Mammary epithelial cell (primary cell): ENCODE measurements at regions not wholly inside any gene's neighbourhood (a gene's known extent, or its start where the extent isn't known, plus 50 kb on each side); places are given as distances from the start of the nearest gene placed in this dataset.

Experiments used
- EZH2 ChIP-seq: IDR thresholded peaks from 2 replicates; pipeline ENCODE4 v1.6.1; 2012; ENCODE audit warnings: low read length, inconsistent platforms, borderline replicate concordance
- TF ChIP-seq, protein P1 (sequence below), 2 donors: IDR thresholded peaks in 1 of 2; conservative IDR thresholded peaks in 1 of 2; 2 replicates each; pipeline ENCODE4 v1.5.1; 2011 to 2012; ENCODE audit warnings: inconsistent platforms in 2 of 2, low read length in 2 of 2, mild to moderate bottlenecking in 2 of 2, control low read depth in 1 of 2, low read depth in 1 of 2; ENCODE audit not compliant: insufficient read depth in 1 of 2; ENCODE audit errors: extremely low read depth in 1 of 2

- TF ChIP-seq, protein P1, sequence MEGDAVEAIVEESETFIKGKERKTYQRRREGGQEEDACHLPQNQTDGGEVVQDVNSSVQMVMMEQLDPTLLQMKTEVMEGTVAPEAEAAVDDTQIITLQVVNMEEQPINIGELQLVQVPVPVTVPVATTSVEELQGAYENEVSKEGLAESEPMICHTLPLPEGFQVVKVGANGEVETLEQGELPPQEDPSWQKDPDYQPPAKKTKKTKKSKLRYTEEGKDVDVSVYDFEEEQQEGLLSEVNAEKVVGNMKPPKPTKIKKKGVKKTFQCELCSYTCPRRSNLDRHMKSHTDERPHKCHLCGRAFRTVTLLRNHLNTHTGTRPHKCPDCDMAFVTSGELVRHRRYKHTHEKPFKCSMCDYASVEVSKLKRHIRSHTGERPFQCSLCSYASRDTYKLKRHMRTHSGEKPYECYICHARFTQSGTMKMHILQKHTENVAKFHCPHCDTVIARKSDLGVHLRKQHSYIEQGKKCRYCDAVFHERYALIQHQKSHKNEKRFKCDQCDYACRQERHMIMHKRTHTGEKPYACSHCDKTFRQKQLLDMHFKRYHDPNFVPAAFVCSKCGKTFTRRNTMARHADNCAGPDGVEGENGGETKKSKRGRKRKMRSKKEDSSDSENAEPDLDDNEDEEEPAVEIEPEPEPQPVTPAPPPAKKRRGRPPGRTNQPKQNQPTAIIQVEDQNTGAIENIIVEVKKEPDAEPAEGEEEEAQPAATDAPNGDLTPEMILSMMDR (conservative IDR thresholded peaks at IDR 0.05 in 1 of 2, IDR thresholded peaks at IDR 0.05 in 1 of 2; ENCODE audit: extremely low read depth in 1 of 2, insufficient read depth in 1 of 2, low read depth in 1 of 2, low read length in 2 of 2) = no peak
- TF ChIP-seq EZH2 = no peak
Observed at GRCh38 chr5:166856791-166857190, 1434.7 kb upstream of the WWC1 start.
